HK-2 (cell line): ENCODE measurements at regions not wholly inside any gene's neighbourhood (a gene's known extent, or its start where the extent isn't known, plus 50 kb on each side); places are given as distances from the start of the nearest gene placed in this dataset.
"Not testable (repeated sequence)": the region's sequence is repeated elsewhere in the genome, so short reads cannot be mapped to it uniquely, and the experiment has no call there.

ENCODE experiments used
- DNase-seq: peaks from one replicate; pipeline ENCODE4 v3.0.0-alpha.2; 2018; ENCODE audit not compliant: unreplicated experiment

GRCh38 chr12:59085690-59086089, 165.4 kb upstream of the LRIG3 start:
- DNase-seq: no peak

- DNase-seq: no peak
Measured at GRCh38 chr12:59084511-59085375, 164.4 kb upstream of the LRIG3 start.

GRCh38 chr12:59082952-59083351, 162.6 kb upstream of the LRIG3 start:
- no peak for DNase-seq

GRCh38 chr12:59080101-59080500, 159.8 kb upstream of the LRIG3 start:
- no peak for DNase-seq

- no peak for DNase-seq
Measured at GRCh38 chr12:59079472-59079871, 159.2 kb upstream of the LRIG3 start.

- no peak for DNase-seq
Measured at GRCh38 chr12:59079002-59079401, 158.7 kb upstream of the LRIG3 start.

GRCh38 chr12:59077575-59078426, 157.5 kb upstream of the LRIG3 start:
- no peak for DNase-seq

- DNase-seq: no peak
Measured at GRCh38 chr12:59077153-59077552, 156.8 kb upstream of the LRIG3 start.

- no peak for DNase-seq
Measured at GRCh38 chr12:59076622-59077021, 156.3 kb upstream of the LRIG3 start.

- no peak for DNase-seq
Measured at GRCh38 chr12:59075968-59076490, 155.7 kb upstream of the LRIG3 start.

- no peak for DNase-seq
Measured at GRCh38 chr12:59075141-59075540, 154.8 kb upstream of the LRIG3 start.

- DNase-seq: no peak
Measured at GRCh38 chr12:59070322-59070933, 150.1 kb upstream of the LRIG3 start.

GRCh38 chr12:59069516-59069915, 149.2 kb upstream of the LRIG3 start:
- DNase-seq: no peak

- no peak for DNase-seq
Measured at GRCh38 chr12:59068436-59068835, 148.1 kb upstream of the LRIG3 start.

GRCh38 chr12:59067083-59067482, 146.8 kb upstream of the LRIG3 start:
- no peak for DNase-seq

- no peak for DNase-seq
Measured at GRCh38 chr12:59066445-59066844, 146.1 kb upstream of the LRIG3 start.

GRCh38 chr12:59059088-59059935, 139.0 kb upstream of the LRIG3 start:
- no peak for DNase-seq

GRCh38 chr12:59056966-59057365, 136.7 kb upstream of the LRIG3 start:
- DNase-seq: no peak

GRCh38 chr12:59055204-59055860, 135.0 kb upstream of the LRIG3 start:
- no peak for DNase-seq

GRCh38 chr12:59053266-59053899, 133.1 kb upstream of the LRIG3 start:
- DNase-seq: not testable (repeated sequence)
